Umbilical cord (tissue), 1 donor: ENCODE measurements at regions not wholly inside any gene's neighbourhood (a gene's known extent, or its start where the extent isn't known, plus 50 kb on each side); places are given as distances from the start of the nearest gene placed in this dataset.

Experiments
- DNase-seq: peaks from one replicate; pipeline ENCODE4 v3.0.0-alpha.2; 2015; ENCODE audit warnings: low spot score

DNA sequence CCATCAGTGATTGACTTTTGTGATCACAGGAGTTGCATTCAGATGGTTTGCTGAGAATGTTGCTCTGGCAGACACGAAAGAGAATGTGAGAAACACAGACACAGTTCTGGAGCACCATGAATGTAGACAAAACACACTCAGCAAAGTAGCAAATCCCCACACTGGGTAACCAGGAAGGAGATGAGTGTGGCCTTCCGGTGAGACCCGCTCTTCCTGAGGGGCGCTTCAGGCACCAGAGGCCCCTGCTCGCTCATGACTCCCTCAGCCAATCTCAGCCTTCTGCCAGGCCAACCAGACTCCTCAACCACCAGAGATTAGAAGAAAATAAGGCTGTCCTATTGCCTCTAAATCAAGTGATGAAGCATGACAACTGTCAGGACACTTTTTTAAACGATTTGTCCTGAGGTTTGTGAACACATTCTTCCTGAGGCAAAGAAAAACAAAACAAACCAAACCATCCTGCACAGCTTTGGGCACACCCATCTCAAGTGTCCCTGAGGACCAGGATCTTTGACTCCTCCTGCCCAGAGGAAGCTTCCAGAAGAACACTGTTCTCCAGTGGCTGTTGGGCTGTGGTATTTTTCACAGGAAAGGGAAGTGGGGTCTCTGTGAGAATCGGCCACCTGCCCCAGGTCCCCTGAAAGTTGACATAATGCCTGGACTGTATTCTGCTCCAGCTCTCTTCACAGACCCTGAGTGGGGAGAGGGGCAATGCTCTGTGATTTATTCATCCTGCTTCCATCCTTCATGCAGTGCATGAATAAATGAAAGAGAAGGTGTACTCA, 152.8 kb downstream of the BCL11A start:
- DNase-seq, result no peak

DNA sequence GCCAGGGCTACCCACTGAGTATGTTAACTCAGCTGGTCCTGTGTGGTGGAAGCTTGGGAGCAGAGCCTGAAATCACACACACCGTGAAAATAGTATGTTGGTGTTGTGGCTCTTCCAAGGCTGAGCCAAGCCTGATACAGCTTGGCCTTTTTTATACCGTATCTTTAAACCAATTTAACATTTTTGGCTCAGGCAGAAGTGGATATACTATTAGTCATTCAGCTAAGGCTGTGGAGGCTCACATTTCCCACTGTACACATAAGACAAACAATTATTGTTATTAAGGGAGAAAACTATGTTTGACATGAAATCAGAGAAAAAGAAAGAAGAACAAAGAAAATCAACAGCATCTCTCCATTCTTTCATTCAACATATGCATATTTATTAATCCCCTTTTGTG, 159.0 kb downstream of the BCL11A start:
- DNase-seq, result peak; percentile 56

DNA sequence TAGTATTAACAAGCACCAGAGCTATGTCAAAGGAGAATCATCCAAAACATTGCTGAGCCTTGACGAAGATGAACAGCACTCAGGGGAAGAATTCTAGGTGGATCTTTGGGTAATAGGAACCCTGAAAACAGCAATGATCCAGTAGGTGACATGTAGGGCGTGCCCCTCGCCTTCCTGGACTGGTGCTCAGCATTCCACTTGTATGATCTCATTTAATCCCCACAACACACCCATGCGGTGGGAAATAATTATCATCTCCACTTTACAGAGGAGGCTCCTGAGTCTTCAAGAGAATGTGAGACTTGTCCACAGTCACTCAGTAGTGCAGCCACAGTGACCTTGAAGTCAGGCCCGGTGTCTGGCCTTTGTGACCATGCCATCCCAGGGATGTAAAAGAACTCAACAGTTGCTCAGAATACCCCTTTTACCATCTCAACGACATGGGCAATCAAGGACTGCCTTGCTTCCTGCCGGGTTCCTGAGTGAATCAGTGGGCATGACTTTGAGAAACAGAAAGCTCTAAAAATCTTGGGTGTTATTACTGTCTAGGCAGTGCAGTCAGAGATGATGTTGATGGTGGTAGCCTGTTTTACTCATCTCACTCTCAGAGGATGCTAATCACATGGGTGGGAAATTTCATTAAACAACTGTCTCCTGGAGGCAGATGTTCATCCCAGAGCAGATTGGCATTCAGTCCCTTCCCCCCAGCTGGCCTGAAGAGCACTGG, 161.6 kb downstream of the BCL11A start:
- no peak for DNase-seq

DNA sequence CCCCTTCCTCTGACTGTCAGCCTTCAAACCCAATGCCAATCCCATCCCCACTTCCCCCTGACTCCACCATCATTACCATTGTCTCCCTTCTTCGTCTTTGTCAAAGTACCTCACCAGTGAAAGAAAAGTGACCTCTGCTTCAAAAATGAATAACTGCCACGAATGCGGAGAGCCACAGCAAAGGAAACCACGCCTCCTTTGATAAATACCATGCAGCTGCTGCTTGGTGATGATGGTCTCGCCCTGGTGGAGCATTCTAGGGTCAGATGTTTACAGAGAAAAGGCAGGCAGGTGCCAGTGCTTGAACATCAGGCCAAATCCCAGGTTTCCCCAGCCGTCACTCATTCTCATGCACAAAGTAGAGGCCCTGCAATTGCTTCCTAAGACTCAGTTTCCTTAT, 162.2 kb downstream of the BCL11A start:
- DNase-seq, result no peak

DNA sequence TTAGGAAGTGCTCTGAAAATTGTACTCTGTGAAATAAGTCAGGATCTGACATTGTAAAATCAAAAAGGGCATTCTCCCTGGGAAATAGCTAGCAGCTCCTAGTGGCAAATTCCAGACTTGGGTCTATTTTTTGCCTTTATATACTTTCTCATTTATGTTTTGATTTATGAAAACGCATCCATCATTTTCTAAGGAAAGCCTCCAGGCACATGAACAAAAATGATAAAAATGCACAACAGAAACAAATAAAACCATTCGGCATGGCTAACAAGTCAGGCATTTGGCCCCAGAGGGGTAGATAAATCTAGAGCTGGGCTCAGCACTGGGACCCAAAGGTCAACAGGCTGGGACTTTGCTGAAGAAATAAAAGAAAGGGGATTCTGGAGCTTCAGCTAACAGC, 167.0 kb downstream of the BCL11A start:
- peak; percentile 42 for DNase-seq

DNA sequence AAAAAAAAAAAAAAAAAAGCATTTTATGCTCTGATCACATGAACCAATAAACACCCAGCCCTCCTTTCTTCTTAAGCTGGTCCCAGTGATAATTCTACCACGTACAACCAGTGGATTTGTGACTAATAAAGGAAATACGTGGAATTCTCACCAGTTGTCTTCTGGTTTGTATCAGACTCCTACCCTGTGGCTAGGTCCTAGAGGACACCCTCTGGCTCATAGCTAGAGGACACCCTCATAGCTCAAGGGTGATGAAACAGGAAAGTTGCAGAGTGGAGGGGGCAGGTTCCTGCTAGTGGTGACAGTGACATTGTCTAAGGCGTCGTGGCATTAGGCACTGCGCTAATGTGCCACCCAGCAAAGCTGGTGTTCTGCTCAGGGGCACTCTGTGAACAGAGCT, 167.8 kb downstream of the BCL11A start:
- DNase-seq, result peak; percentile 73

DNA sequence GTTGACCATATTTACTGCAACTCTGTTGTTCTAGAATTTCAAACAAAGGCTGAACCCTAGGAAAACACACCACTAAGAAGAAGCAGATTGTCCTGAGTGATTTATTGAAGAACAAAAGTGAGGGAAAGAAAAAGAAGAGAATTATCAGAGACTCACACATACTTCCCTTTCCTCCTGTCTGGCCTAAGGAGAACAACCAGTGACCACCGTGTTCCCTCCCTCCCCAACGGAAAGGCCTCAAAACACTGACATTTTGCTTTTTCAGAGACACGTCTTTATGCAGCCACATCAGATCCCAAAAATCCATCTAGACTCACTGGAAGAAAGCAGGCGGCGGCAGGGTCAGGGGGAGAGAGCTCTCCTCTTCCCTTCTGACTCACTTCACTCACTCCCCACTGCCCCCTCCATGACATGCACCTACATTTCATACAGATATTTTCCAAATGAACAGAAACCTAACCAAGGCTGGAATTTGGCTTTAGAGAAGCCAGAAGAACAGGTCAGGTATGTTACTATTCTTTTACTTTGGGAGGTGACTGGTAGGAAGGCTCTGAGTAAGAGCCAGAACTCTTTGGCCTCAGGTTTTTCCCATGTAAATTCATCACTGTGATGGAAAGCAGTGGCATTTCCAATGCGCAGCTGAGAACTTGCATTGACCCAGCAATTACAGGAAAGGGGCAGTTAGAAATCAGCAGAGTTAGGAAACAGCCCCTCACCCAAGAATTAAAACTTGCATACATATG, 169.9 kb downstream of the BCL11A start:
- peak; percentile 35 for DNase-seq

DNA sequence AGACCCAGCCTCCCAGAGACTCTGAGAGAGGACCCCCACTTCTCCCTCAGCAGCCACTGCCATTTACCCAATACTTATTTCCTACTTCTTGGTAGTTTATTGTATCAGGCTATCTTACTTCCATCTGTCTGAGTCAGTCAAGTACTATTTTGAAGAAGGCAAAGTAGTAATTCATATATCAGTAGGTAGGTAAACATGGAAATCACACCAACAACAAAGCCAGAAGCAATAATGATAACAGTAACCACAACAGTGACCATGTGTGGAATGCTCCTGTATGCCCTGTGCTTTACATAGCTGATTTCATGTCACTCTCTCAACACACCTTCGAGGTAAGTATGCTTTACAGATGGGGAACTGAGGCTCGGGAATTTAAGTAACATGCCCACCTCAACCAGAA, 173.0 kb downstream of the BCL11A start:
- DNase-seq, result no peak

DNA sequence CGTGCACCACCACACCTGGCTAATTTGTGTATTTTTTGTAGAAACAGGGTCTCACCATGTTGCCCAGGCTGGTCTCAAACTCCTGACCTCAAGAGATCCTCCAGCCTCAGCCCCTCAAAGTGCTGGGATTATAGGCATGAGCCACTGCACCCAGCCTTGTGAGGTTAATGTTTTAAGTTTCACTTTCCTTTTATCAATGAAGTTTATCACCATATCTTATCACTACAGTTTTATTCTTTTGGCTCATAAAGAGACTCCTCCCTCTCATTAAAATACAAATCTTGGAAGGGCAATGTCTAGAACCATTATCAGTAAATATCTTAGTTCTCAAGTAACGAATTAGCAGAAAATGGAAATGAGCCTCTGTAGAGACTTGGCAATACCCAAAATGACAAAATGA, 173.8 kb downstream of the BCL11A start:
- no peak for DNase-seq

DNA sequence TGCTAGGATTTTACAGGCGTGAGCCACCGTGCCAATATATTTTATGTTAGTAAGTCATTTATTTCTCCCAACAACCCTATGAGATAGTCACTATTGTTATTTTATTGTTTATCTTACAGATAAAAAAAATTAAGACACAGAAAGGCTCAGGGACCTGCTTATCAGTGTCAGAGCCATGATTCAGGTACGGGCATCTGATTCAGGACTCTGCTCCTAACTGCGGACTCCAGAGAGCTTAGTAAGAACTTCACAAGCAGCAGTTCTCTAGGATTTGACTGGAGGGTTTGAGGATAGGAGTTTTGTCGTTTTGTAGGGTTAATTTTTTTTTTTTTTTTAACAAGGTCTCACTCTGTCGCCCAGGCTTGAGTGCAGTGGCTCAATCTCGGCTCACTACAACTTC, 174.2 kb downstream of the BCL11A start:
- no peak for DNase-seq

DNA sequence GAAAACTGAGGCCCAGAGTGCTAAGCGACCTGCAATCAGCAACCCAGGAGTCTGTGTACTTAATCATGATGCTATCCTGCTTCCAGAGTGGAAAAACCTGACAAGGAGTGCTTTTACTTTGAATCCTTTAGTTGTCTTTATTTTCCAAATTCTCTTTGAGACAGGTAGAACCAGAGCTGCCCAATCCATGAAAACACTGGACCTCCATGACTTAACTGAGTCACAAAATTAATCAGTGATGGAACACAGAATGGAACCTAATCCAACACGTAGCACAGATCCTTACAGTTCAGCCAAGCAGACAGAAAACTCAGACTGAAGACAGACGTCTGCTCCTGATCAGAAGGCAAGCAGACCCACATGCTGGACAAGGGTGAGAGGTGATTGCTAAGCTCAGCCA, 175.6 kb downstream of the BCL11A start:
- no peak for DNase-seq

DNA sequence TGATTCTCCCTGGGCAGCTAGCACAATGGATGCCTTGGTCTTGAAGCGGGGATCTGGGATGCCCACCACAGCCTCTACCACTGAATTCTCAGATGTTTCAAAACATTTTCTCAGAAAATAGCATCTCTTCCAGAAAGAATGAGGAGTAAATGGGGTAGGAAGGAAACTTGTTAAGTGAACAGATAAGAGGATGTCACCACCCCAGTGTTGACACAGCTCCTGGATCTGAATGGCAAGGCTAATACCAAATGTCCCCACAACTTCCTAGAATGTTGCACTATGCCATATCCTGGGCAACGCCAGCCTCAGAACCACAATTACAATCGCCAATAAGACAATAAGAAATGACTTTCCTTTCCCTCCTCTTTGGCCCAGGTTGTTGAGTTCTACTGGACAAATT, 177.2 kb downstream of the BCL11A start:
- DNase-seq, result no peak

DNA sequence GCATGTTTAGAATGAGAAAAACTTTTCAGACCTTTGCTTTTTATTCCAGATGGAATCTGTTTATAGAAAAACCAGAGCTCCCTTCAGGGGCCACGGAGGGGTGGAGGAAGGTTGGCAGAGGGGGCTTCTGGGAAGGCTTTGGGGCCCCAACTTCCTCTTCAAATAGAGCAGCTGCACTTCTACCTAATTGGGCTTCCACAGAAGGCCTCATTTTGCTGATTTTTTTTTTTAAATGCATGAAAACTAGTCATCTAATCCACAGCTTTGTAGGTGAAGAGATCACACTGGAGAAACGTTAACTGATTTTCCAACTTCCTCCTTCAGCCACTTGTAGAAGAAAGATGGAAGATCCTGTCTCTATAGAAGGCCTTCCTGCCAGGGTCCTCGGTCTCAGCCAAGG, 181.8 kb downstream of the BCL11A start:
- no peak for DNase-seq

DNA sequence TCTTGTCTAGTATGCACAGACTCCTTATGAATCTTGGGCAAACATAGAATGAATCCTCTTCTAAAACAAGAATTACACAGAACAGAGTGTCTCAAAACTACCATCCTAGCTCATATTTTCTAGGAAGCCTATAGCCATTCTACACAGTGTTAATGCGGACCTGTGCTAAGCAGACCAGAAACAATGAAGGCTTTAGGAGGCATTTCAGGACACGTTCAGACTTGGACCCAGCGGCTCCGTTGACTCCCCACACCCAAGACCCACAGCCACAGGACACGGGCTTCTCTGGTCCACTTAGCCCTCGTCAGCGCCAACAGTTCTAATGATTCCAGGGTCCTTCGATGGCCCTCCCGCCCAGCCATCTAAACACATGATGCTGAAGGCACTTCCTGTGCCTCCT, 182.2 kb downstream of the BCL11A start:
- DNase-seq, result no peak

DNA sequence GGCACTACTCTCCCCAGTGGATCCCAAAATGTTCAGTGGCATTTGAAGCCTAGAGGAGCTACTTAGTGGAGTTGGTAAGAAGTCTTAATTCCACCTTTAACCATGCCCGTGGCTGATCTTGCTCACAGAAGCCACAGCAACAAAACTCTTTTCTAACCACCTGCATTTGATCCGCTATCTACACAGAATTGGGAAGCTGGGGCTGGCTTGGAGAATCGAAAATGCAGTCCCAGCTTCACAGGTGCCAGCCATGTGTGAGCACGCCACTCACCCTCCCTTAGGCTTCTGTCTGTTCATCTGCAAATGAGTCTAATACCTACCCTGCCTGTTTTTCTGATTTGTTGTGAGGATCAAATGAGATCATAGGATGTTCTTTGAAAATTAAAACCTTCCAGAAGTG, 182.6 kb downstream of the BCL11A start:
- no peak for DNase-seq

DNA sequence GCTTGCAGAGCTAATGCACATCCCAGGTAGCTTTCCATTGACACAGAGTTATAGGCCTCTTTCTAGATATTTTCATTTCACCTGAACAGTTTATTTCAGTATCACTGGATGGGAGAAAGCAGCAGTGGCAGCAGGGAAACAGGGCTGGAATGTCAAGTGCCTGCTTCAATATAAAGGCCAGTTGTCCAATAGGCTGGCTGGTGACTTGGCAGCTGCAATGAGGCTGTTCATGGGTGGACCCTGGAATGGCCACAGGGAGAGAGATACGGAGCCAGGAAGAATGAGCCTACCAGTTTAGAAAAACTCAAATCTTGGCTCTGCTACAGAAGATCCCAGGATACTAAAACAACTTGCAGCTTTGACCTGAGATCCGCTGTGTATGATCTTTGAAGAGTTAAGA, 185.0 kb downstream of the BCL11A start:
- DNase-seq, result no peak

DNA sequence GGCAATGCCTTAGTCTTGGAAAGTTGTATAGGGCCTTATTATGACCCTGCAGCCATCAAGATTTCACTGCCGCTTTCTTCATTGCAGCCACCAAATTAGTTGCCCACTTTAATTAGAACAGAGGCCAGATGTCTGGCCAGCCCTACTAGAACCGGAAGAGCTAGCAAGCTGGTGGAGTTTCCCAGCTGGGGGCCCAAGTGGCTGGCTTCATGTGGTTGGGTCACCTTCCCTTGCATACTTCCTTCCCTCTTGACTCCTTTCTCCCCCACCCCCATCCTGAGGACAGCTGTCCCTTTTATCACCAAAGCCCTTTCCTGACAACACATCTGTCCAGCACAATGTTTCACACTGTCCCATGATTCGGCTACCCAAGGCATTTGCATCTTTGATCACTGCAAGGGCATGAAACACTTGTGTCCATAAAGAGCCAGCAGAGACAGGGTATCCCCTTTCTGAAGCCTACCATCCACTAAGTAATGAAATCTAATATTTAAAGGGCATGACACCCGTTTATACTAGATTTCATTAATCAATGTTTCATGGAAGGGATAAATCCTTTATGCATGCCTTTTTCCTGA, 187.2 kb downstream of the BCL11A start:
- DNase-seq, result no peak

DNA sequence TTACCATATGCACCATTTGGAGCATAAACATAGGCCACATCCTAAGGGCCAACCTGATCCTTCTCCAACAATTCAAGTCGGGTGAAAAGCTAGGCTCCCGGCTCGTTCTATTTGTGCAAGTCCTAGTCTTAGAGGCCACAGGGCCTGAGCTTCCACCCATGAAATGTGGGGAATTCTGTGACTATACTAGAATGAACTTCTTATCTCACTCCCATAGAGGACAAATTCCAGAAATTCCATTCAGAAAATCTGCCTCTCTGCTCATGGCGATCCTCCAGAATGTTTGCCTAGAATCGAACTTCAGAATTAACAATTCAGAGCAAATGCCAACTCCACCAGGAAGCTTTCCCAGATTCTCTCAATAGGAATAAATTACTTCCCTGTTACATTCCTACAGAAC, 187.9 kb downstream of the BCL11A start:
- peak; percentile 29 for DNase-seq

DNA sequence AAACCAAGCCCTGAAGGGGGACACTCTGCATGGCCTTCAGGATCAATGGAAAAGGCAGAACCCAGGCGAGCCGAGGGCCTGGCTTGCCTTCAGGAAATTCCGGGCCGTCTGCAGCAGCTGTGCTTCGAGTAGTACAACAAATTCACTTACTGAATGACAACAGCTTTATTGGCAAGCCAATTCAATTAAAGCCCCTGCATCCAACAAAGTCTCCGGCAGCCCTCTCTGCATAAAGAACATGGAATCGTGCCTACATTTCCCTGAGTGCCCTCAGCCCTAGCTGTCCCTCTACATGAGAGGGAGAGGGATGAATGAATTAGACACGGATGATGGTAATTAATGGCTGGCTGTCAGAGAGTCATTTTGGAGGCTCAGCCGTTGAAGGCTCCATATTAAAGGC, 189.0 kb downstream of the BCL11A start:
- no peak for DNase-seq

DNA sequence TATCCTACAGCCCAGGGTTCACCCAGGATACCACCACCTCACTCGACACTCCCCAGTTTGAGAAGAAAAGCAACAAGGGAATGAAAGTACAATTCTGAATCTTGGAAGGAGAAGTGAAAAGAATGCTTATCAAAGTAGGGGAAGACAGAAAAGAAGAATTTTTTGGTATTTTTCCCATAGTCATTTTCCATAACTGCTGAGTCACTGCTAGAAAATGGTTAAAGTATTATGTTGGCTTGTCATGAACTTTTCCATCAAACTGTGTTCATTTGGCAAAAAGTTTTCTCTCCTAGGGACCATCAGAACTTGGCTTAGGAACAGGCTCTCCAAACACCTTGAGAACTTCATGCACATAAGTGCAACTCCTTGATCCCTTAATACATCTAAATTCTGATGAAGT, 192.0 kb downstream of the BCL11A start:
- DNase-seq, result no peak

DNA sequence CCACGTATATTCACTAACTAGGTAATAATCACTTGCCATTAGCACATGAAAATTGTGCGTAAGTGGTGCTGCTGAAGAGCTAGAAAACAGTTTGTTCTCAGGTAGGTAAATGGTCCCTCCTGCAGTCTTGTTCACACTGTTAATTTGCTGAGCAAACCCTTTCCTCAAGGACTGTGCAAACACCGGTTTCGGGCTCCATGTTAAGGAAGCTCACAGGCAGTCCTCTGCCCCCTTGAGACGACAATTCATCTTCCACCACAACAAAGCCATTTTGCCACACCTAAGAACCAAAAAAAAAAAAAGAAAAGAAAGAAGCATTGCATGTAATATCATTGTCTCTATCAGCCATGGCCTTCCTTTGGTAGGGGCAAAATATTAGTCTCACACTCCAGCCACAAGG, 193.9 kb downstream of the BCL11A start:
- no peak for DNase-seq

DNA sequence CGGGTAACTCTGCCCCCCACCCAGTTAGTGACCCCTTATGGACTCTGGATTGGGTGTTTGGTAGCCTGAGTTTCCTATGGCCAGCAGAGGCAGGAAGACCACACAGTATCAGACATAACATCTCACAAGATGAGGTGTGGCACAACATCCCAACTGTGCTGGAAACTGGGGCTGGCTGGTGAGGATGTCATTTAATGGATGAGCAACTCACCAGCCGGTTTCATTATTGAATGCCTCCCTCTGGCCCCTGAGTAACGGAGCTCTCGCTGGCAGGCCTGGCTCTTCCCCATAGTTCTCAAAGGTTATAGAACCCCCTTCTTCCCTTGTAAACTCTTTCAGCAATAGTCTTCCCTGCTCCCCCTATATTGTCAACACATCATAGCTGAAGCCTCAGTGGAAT, 195.0 kb downstream of the BCL11A start:
- no peak for DNase-seq
